BE2C (cell line): ENCODE measurements at regions not wholly inside any gene's neighbourhood (a gene's known extent, or its start where the extent isn't known, plus 50 kb on each side); places are given as distances from the start of the nearest gene placed in this dataset.

Experiments
- DNase-seq: peaks from one replicate; pipeline ENCODE4 v3.0.0-alpha.2; 2020
- H3K27me3 ChIP-seq: fragments of 250-450 bp; sonication (Bioruptor Pico); 2 replicates; pipeline ENCODE4 v1.5.1; 2020; ENCODE audit warnings: mild to moderate bottlenecking
- H3K36me3 ChIP-seq: fragments of 250-450 bp; sonication (Bioruptor Pico); 2 replicates; pipeline ENCODE4 v1.5.1; 2020; ENCODE audit warnings: mild to moderate bottlenecking
- H3K4me1 ChIP-seq: fragments of 250-450 bp; sonication (Bioruptor Pico); 2 replicates; pipeline ENCODE4 v1.5.1; 2020
- H3K4me3 ChIP-seq: 2 replicates; pipeline ENCODE4 v1.5.1; 2011; ENCODE audit warnings: low read depth, low read length
- H3K9me3 ChIP-seq: fragments of 250-450 bp; sonication (Bioruptor Pico); 2 replicates; pipeline ENCODE4 v1.5.1; 2020
- CTCF ChIP-seq: IDR thresholded peaks from 2 replicates; pipeline ENCODE4 v1.5.1; 2012; ENCODE audit warnings: mild to moderate bottlenecking, low read depth, low read length

DNA sequence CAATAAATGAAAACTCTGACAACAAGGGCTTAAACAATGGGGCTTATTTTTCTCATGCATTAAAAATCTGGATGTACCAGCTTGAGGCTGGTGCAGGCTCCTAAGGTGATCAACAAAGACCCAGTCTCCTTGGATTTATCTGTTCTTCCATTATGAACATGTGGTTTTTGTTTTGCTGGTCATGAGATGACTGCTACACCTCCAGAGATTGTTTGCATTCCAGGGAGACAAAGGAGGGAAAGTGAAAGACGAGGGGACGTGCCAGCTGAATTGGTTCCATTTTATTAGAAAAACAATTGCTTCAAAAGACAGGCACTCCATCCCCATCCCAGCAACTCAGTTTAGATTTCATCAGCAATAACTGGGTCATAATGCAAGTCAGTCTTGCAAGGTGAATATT lies 90.9 kb upstream of the KCNK1 start:
- TF ChIP-seq CTCF, result no peak
- H3K4me3 ChIP-seq, result no peak overlapping the region

DNA sequence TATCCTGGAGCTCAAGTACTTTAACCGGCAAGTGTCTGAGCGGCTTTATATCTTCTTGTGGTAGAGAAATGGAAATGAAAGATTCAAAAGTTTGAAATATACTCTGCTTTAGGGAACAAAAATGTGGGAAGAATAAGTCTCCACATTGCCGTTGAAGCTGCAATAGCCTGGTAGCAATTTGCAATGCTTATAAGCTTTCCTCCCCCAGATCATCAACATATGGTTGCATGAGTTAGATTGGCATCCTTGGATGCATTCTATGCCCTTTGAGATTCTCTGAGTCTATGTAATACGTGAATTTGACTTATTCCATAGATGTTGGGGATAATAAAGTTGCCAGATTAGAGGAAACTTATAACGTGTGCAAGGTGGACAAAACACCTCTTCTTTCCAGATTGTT lies 86.1 kb upstream of the KCNK1 start:
- Histone ChIP-seq H3K27me3 (no peaks in the 10 kb centered on the region), H3K4me3 (no peak overlapping the region), H3K9me3 (no peaks in the 10 kb centered on the region), H3K36me3 (no peaks in the 10 kb centered on the region), H3K4me1 (no peaks in the 10 kb centered on the region)
- no peak for TF ChIP-seq CTCF
- DNase-seq, result no peak

More for the DNA sequence above, 90.9 kb upstream of the KCNK1 start:
- Histone ChIP-seq H3K4me1 (no peaks in the 10 kb centered on the region), H3K27me3 (no peaks in the 10 kb centered on the region), H3K36me3 (no peaks in the 10 kb centered on the region), H3K9me3 (no peaks in the 10 kb centered on the region)
- DNase-seq, result no peak

GRCh38 chr1:233530665-233531386 lies 83.1 kb upstream of the KCNK1 start:
- H3K4me3 ChIP-seq, result no peak overlapping the region
- no peaks in the 10 kb centered on the region for H3K36me3 ChIP-seq
- no peaks in the 10 kb centered on the region for H3K9me3 ChIP-seq
- no peaks in the 10 kb centered on the region for H3K4me1 ChIP-seq
- no peak for DNase-seq
- no peaks in the 10 kb centered on the region for H3K27me3 ChIP-seq
- no peak for TF ChIP-seq CTCF

DNA sequence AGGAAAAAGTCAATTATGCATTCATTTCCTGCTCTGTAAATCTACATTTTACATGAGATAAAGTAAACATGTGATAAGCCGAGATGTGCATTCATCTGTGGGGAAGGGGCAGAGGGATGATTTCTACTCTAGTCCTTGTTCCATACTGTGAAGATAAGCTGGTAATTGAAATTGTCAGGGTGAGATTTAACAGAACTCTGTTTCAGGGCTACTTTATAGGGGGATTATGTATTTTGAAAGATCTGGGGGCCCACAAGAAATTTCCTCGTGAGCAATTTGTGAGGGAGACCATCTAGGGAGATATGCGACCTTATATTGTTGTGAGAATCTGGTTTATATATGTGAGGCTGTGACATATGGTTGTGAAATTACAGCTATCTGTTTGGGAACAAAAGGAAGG lies 73.1 kb upstream of the KCNK1 start:
- no peaks in the 10 kb centered on the region for H3K27me3 ChIP-seq
- no peak for TF ChIP-seq CTCF
- no peak for DNase-seq
- H3K9me3 ChIP-seq, result no peaks in the 10 kb centered on the region
- no peak overlapping the region for H3K4me3 ChIP-seq
- no peaks in the 10 kb centered on the region for H3K4me1 ChIP-seq
- H3K36me3 ChIP-seq, result no peaks in the 10 kb centered on the region

DNA sequence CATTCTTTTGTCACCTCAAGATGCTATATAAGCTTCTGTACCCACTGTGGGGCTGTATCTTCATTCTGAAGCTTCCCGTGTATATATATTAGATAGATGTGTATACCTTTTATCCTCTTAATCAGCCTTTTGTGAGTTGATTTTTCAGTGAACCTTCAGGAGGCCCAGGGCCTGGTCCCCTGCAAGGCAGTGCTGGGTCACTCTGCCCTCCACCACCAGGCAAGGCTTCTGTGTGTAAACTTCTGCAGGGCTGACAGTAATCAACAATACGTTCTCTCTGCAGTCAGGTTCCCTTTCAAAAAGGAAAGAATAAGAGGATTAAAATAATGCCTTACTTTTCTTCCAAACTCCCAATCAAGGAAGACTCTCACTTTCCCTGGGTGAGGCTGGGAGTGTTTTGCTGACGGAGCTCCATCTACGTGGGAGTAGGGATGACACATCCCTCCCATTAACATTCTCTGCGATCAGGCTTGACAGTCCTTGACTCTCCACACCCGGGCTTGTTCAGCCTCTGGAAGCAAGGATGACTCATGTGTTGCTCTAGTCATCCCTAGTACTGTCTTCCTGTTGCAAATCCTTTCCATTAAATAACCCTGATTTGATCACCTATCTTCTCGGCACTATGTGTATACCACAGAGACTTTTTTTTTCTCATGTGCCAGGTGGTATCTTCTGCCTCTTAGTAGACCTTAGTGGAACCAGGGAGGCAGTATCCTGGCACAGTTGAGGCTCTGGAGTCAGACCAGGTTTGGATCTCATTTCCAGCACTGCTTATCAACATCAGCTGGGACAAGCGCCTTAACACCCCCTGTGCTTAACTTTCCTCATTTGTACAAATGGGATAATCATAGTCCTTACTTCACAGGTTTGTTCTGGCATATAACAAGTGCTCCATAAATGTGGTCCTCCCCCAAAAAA lies 70.3 kb upstream of the KCNK1 start:
- Histone ChIP-seq H3K4me3 (no peak overlapping the region), H3K4me1 (no peaks in the 10 kb centered on the region), H3K36me3 (no peaks in the 10 kb centered on the region), H3K27me3 (0 out of 2 replicates have a peak, but pooled peaks cover 2% of the 10 kb centered on the region), H3K9me3 (no peaks in the 10 kb centered on the region)
- peak; percentile 14 for DNase-seq
- TF ChIP-seq CTCF, result no peak

- 0 out of 2 replicates have a peak, but pooled peaks cover 2% of the 10 kb centered on the region for H3K27me3 ChIP-seq
- H3K36me3 ChIP-seq, result no peaks in the 10 kb centered on the region
- H3K4me3 ChIP-seq, result no peak overlapping the region
- TF ChIP-seq CTCF, result no peak
- DNase-seq, result no peak
- no peaks in the 10 kb centered on the region for H3K9me3 ChIP-seq
- no peaks in the 10 kb centered on the region for H3K4me1 ChIP-seq
Observed at GRCh38 chr1:233544304-233544703, 69.6 kb upstream of the KCNK1 start.
